ENCODE measurements at regions not wholly inside any gene's neighbourhood (a gene's known extent, or its start where the extent isn't known, plus 50 kb on each side); places are given as distances from the start of the nearest gene placed in this dataset.

- ATAC-seq (ENCODE audit: low read depth): no peak
- Histone ChIP-seq H3K4me1 (ENCODE audit: insufficient read depth, poor library complexity, severe bottlenecking) (no peaks in the 10 kb centered on the region), H3K9me3 (ENCODE audit: severe bottlenecking) (no peaks in the 10 kb centered on the region), H3K27me3 (ENCODE audit: insufficient read depth, poor library complexity, severe bottlenecking) (no peaks in the 10 kb centered on the region), H3K27ac (ENCODE audit: poor library complexity, severe bottlenecking) (no peak overlapping the region), H3K4me3 (ENCODE audit: severe bottlenecking) (no peak overlapping the region), H3K36me3 (ENCODE audit: low read depth) (no peaks in the 10 kb centered on the region)
- TF ChIP-seq CTCF (IDR thresholded peaks at IDR 0.05; ENCODE audit: poor library complexity, severe bottlenecking): no peak
- no peak for DNase-seq (ENCODE audit: low spot score)
These were observed 240.0 kb downstream of the TEX36 start for GRCh38 chr10:125442856-125443540.

- no peaks in the 10 kb centered on the region for H3K4me1 ChIP-seq (ENCODE audit: insufficient read depth, poor library complexity, severe bottlenecking)
- no peaks in the 10 kb centered on the region for H3K36me3 ChIP-seq (ENCODE audit: low read depth)
- no peak for TF ChIP-seq CTCF (IDR thresholded peaks at IDR 0.05; ENCODE audit: poor library complexity, severe bottlenecking)
- H3K27me3 ChIP-seq (ENCODE audit: insufficient read depth, poor library complexity, severe bottlenecking): no peaks in the 10 kb centered on the region
- DNase-seq (ENCODE audit: low spot score) (no peak), ATAC-seq (ENCODE audit: low read depth) (no peak)
- H3K9me3 ChIP-seq (ENCODE audit: severe bottlenecking): no peaks in the 10 kb centered on the region
- H3K27ac ChIP-seq (ENCODE audit: poor library complexity, severe bottlenecking): no peak overlapping the region
- no peak overlapping the region for H3K4me3 ChIP-seq (ENCODE audit: severe bottlenecking)
These were observed 241.8 kb downstream of the TEX36 start for GRCh38 chr10:125441151-125441550.

GRCh38 chr10:125431149-125431548 lies 251.8 kb downstream of the TEX36 start:
- no peak for TF ChIP-seq CTCF (IDR thresholded peaks at IDR 0.05; ENCODE audit: poor library complexity, severe bottlenecking)
- no peaks in the 10 kb centered on the region for H3K4me1 ChIP-seq (ENCODE audit: insufficient read depth, poor library complexity, severe bottlenecking)
- DNase-seq (ENCODE audit: low spot score): no peak

GRCh38 chr10:125428054-125428453 lies 254.9 kb downstream of the TEX36 start:
- no peak overlapping the region for H3K4me3 ChIP-seq (ENCODE audit: severe bottlenecking)
- H3K27me3 ChIP-seq (ENCODE audit: insufficient read depth, poor library complexity, severe bottlenecking): no peaks in the 10 kb centered on the region
- no peak overlapping the region for H3K27ac ChIP-seq (ENCODE audit: poor library complexity, severe bottlenecking)
- H3K4me1 ChIP-seq (ENCODE audit: insufficient read depth, poor library complexity, severe bottlenecking): no peaks in the 10 kb centered on the region
- DNase-seq (ENCODE audit: low spot score): no peak
- H3K36me3 ChIP-seq (ENCODE audit: low read depth): no peaks in the 10 kb centered on the region
- no peak for ATAC-seq (ENCODE audit: low read depth)
- TF ChIP-seq CTCF (IDR thresholded peaks at IDR 0.05; ENCODE audit: poor library complexity, severe bottlenecking): no peak
- no peaks in the 10 kb centered on the region for H3K9me3 ChIP-seq (ENCODE audit: severe bottlenecking)

More at GRCh38 chr10:125431149-125431548, 251.8 kb downstream of the TEX36 start:
- Histone ChIP-seq H3K27me3 (ENCODE audit: insufficient read depth, poor library complexity, severe bottlenecking) (no peaks in the 10 kb centered on the region), H3K9me3 (ENCODE audit: severe bottlenecking) (no peaks in the 10 kb centered on the region), H3K4me3 (ENCODE audit: severe bottlenecking) (no peak overlapping the region), H3K36me3 (ENCODE audit: low read depth) (no peaks in the 10 kb centered on the region), H3K27ac (ENCODE audit: poor library complexity, severe bottlenecking) (no peak overlapping the region)
- no peak for ATAC-seq (ENCODE audit: low read depth)

GRCh38 chr10:125424191-125424847 lies 258.6 kb downstream of the TEX36 start:
- no peaks in the 10 kb centered on the region for H3K9me3 ChIP-seq (ENCODE audit: severe bottlenecking)
- H3K27me3 ChIP-seq (ENCODE audit: insufficient read depth, poor library complexity, severe bottlenecking): no peaks in the 10 kb centered on the region
- no peaks in the 10 kb centered on the region for H3K4me1 ChIP-seq (ENCODE audit: insufficient read depth, poor library complexity, severe bottlenecking)
- no peak overlapping the region for H3K4me3 ChIP-seq (ENCODE audit: severe bottlenecking)
- H3K27ac ChIP-seq (ENCODE audit: poor library complexity, severe bottlenecking): no peak overlapping the region
- TF ChIP-seq CTCF (IDR thresholded peaks at IDR 0.05; ENCODE audit: poor library complexity, severe bottlenecking): no peak
- DNase-seq (ENCODE audit: low spot score) (no peak), ATAC-seq (ENCODE audit: low read depth) (no peak)
- H3K36me3 ChIP-seq (ENCODE audit: low read depth): no peaks in the 10 kb centered on the region

All from RWPE2 (cell line).